A549 (cell line): ENCODE measurements at regions not wholly inside any gene's neighbourhood (a gene's known extent, or its start where the extent isn't known, plus 50 kb on each side); places are given as distances from the start of the nearest gene placed in this dataset.

Experiments
- CEBPB ChIP-seq, 2 experiments: fragments of >200 bp in 1 of 2; sonication (Bioruptor Twin) in 1 of 2; formaldehyde crosslinking in 1 of 2; IDR thresholded peaks; 2 replicates each; pipeline ENCODE4 v1.6.1; 2012 to 2016
- CTCF ChIP-seq: fragments of >200 bp; sonication (Bioruptor Twin); formaldehyde crosslinking; IDR thresholded peaks from 3 replicates; pipeline ENCODE4 v1.5.1; 2016
- HOXA7 ChIP-seq: fragments of 250-450 bp; sonication (Bioruptor Pico); IDR thresholded peaks from 2 replicates; pipeline ENCODE4 v1.5.0; 2020; ENCODE audit warnings: mild to moderate bottlenecking, moderate library complexity
- MAFK ChIP-seq: fragments of 450-650 bp; IDR thresholded peaks from 2 replicates; pipeline ENCODE4 v1.6.1; 2014; ENCODE audit not compliant: partially characterized antibody
- USF2 ChIP-seq: fragments of 450-650 bp; IDR thresholded peaks from 2 replicates; pipeline ENCODE4 v1.6.1; 2014; ENCODE audit warnings: antibody characterized with exemption

- no peak for TF ChIP-seq HOXA7 (CRISPR knock-in tag)
- no peak for TF ChIP-seq CTCF
- no peak for TF ChIP-seq MAFK
- no peak for TF ChIP-seq CEBPB (IDR thresholded peaks at IDR 0.05)
- TF ChIP-seq USF2, result no peak
Measured at GRCh38 chr4:123666486-123666885, 269.9 kb downstream of the SPRY1 start.
